Kasumi-1 (cell line): ENCODE measurements at regions not wholly inside any gene's neighbourhood (a gene's known extent, or its start where the extent isn't known, plus 50 kb on each side); places are given as distances from the start of the nearest gene placed in this dataset.

Experiments used
- DNase-seq, 2 experiments: peaks; one replicate each; lab custom pipeline; 2025; lab: John Stamatoyannopoulos, UW

- no peak for DNase-seq
These were observed 343.0 kb downstream of the NYAP2 start for GRCh38 chr2:225742487-225742886.

GRCh38 chr2:225740086-225740485, 340.6 kb downstream of the NYAP2 start:
- DNase-seq = no peak

- no peak for DNase-seq
These were observed 339.8 kb downstream of the NYAP2 start for GRCh38 chr2:225739328-225739727.

GRCh38 chr2:225738735-225739134, 339.2 kb downstream of the NYAP2 start:
- no peak for DNase-seq

GRCh38 chr2:225737556-225737955, 338.0 kb downstream of the NYAP2 start:
- no peak for DNase-seq

GRCh38 chr2:225735844-225736243, 336.3 kb downstream of the NYAP2 start:
- no peak for DNase-seq

- DNase-seq = no peak
These were observed 326.2 kb downstream of the NYAP2 start for GRCh38 chr2:225725726-225726125.
